GM23338 (cell line): ENCODE measurements at regions not wholly inside any gene's neighbourhood (a gene's known extent, or its start where the extent isn't known, plus 50 kb on each side); places are given as distances from the start of the nearest gene placed in this dataset.
"Not testable (repeated sequence)": the region's sequence is repeated elsewhere in the genome, so short reads cannot be mapped to it uniquely, and the experiment has no call there.

Experiments used
- CTCF ChIP-seq, 2 experiments: fragments of 200-600 bp in 1 of 2; sonication (generic) in 1 of 2; conservative IDR thresholded peaks; 2 replicates each; pipeline versions ENCODE4 v1.5.1 to v1.6.1; 2016 to 2017; ENCODE audit warnings: antibody characterized with exemption in 2 of 2, low read depth in 2 of 2, mild to moderate bottlenecking in 2 of 2, moderate library complexity in 1 of 2
- EZH2 ChIP-seq: fragments of 200-600 bp; sonication (generic); IDR thresholded peaks from one replicate; pipeline ENCODE4 v1.8.0; 2017; ENCODE audit warnings: antibody characterized with exemption, mild to moderate bottlenecking, low read depth; ENCODE audit not compliant: unreplicated experiment
- EZH2phosphoT487 ChIP-seq: fragments of 200-600 bp; sonication (generic); IDR thresholded peaks from one replicate; pipeline ENCODE4 v1.8.1; 2018; ENCODE audit warnings: antibody characterized with exemption; ENCODE audit not compliant: unreplicated experiment
- JUNB ChIP-seq: IDR thresholded peaks from one replicate; pipeline ENCODE4 v1.6.1; 2016; ENCODE audit warnings: antibody characterized with exemption; ENCODE audit not compliant: unreplicated experiment
- NANOG ChIP-seq: IDR thresholded peaks from 2 replicates; pipeline ENCODE4 v1.6.1; 2016; ENCODE audit warnings: antibody characterized with exemption, borderline replicate concordance
- POLR2AphosphoS5 ChIP-seq: IDR thresholded peaks from 2 replicates; pipeline ENCODE4 v1.6.1; 2016; ENCODE audit warnings: antibody characterized with exemption, low read depth
- REST ChIP-seq: IDR thresholded peaks from one replicate; pipeline ENCODE4 v1.6.1; 2018; ENCODE audit warnings: antibody characterized with exemption; ENCODE audit not compliant: unreplicated experiment
- ZNF114 ChIP-seq: fragments of 250-450 bp; sonication (Bioruptor Pico); IDR thresholded peaks from 2 replicates; pipeline ENCODE4 v1.5.0; 2020; ENCODE audit warnings: mild to moderate bottlenecking, moderate library complexity
- ZNF331 ChIP-seq: fragments of 250-450 bp; sonication (Bioruptor Pico); IDR thresholded peaks from 2 replicates; pipeline ENCODE4 v1.5.0; 2020; ENCODE audit warnings: low read depth, mild to moderate bottlenecking, moderate library complexity

- not testable (repeated sequence) for TF ChIP-seq CTCF (conservative IDR thresholded peaks at IDR 0.05; ENCODE audit: low read depth in 2 of 2); JUNB; EZH2phosphoT487; REST; POLR2AphosphoS5; ZNF331 (CRISPR knock-in tag); EZH2; ZNF114 (CRISPR knock-in tag); NANOG
These were observed 84.3 kb downstream of the IRS2 start for GRCh38 chr13:109702030-109702597.
